ENCODE measurements at regions not wholly inside any gene's neighbourhood (a gene's known extent, or its start where the extent isn't known, plus 50 kb on each side); places are given as distances from the start of the nearest gene placed in this dataset.

DNA sequence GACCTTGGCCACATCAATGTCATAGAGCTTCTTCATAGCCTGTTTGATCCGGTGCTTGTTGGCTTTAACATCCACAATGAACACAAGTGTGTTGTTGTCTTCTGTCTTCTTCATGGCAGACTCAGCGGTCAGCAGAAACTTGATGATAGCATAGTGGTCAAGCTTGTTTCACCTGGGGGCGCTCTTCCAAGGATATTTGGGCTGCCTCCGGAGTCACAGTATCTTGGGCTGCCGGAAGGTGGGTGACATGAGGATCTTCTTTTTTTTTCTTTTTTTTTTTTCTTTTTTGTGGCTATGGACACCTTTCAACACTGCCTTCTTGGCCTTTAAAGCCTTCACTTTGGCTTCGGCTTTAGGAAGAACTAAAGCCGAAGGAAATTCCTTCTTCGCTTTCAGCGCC is 244.6 kb downstream of the GJA1 start:
- Histone ChIP-seq H3K4me1 (ENCODE audit: control insufficient read depth, insufficient read depth, low read length) (no peaks in the 10 kb centered on the region), H3K27me3 (replicated peaks in 1 of 2; ENCODE audit: control insufficient read depth in 2 of 2, insufficient read depth in 2 of 2, low read length in 1 of 2) (no peaks in the 10 kb centered on the region), H3K9me3 (replicated peaks; ENCODE audit: control insufficient read depth, insufficient read depth, low read length) (no peaks in the 10 kb centered on the region), H3K4me2 (ENCODE audit: control insufficient read depth, insufficient read depth) (no peak overlapping the region), H3K4me3 (no peak overlapping the region), H2AFZ (ENCODE audit: control insufficient read depth, low read depth, low read length) (no peak overlapping the region), H3K36me3 (ENCODE audit: control insufficient read depth in 2 of 2, insufficient read depth in 2 of 2, low read length in 1 of 2) (no peaks in the 10 kb centered on the region), H4K20me1 (ENCODE audit: control insufficient read depth, insufficient read depth) (no peaks in the 10 kb centered on the region), H3K9ac (ENCODE audit: control insufficient read depth, insufficient read depth, low read length) (no peak overlapping the region), H3K27ac (ENCODE audit: control insufficient read depth, insufficient read depth) (no peak overlapping the region), H3K79me2 (ENCODE audit: control insufficient read depth, insufficient read depth, low read length) (no peaks in the 10 kb centered on the region)
- no peak for FAIRE-seq
- BruUV-seq (replicated peaks): no TSS peak
- no peak for ATAC-seq
- DNase-seq (ENCODE audit: low read depth, low spot score): no peak
- SMC1A ChIA-PET (ENCODE audit: uncharacterized antibody, unreplicated experiment): no interaction called here
- 70% methylated on average over 9 of the region's 9 CpGs for whole genome bisulfite sequencing (ENCODE audit: insufficient coverage, insufficient replicate concordance, low lambda C conversion rate, missing lambda C conversion rate)
- TF ChIP-seq, protein P1, sequence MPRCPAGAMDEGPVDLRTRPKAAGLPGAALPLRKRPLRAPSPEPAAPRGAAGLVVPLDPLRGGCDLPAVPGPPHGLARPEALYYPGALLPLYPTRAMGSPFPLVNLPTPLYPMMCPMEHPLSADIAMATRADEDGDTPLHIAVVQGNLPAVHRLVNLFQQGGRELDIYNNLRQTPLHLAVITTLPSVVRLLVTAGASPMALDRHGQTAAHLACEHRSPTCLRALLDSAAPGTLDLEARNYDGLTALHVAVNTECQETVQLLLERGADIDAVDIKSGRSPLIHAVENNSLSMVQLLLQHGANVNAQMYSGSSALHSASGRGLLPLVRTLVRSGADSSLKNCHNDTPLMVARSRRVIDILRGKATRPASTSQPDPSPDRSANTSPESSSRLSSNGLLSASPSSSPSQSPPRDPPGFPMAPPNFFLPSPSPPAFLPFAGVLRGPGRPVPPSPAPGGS (IDR thresholded peaks at IDR 0.05; ENCODE audit: borderline replicate concordance, insufficient read depth, low read depth, low read length, poor library complexity, severe bottlenecking): no peak
- no peak for TF ChIP-seq RBBP5 (conservative IDR thresholded peaks at IDR 0.05)
- no peak for TF ChIP-seq KAT2A (conservative IDR thresholded peaks at IDR 0.05; ENCODE audit: control insufficient read depth, low read depth, low read length)
- TF ChIP-seq FOXK2 (IDR thresholded peaks at IDR 0.05): no peak
- TF ChIP-seq ZNF622 (IDR thresholded peaks at IDR 0.05): no peak
- no peak for TF ChIP-seq PML (IDR thresholded peaks at IDR 0.05; ENCODE audit: low read length)
- no peak for TF ChIP-seq EP300 (IDR thresholded peaks at IDR 0.05; ENCODE audit: borderline replicate concordance in 1 of 2, control insufficient read depth in 1 of 2, low read depth in 2 of 2, low read length in 2 of 2)
- no peak for TF ChIP-seq IKZF1 (conservative IDR thresholded peaks at IDR 0.05)
- no peak for TF ChIP-seq WRNIP1 (IDR thresholded peaks at IDR 0.05; ENCODE audit: borderline replicate concordance, low read depth, low read length)
- TF ChIP-seq JUNB (IDR thresholded peaks at IDR 0.05): no peak
- TF ChIP-seq MLLT1 (IDR thresholded peaks at IDR 0.05): no peak
- no peak for TF ChIP-seq IRF3 (IDR thresholded peaks at IDR 0.05)
- TF ChIP-seq BMI1 (IDR thresholded peaks at IDR 0.05; ENCODE audit: borderline replicate concordance): no peak
- no peak for TF ChIP-seq ZNF274 (IDR thresholded peaks at IDR 0.05; ENCODE audit: insufficient read depth, insufficient read length)
- TF ChIP-seq MEF2B (IDR thresholded peaks at IDR 0.05; ENCODE audit: partially characterized antibody, poor library complexity, severe bottlenecking): no peak
- TF ChIP-seq, protein P2, sequence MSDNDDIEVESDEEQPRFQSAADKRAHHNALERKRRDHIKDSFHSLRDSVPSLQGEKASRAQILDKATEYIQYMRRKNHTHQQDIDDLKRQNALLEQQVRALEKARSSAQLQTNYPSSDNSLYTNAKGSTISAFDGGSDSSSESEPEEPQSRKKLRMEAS (IDR thresholded peaks at IDR 0.05; ENCODE audit: low read depth, low read length): no peak
- no peak for TF ChIP-seq ZNF207 (IDR thresholded peaks at IDR 0.05; ENCODE audit: borderline replicate concordance)
- TF ChIP-seq DPF2 (IDR thresholded peaks at IDR 0.05): no peak
- no peak for TF ChIP-seq ZNF24 (IDR thresholded peaks at IDR 0.05)
- in situ Hi-C loops (cut with MboI) (no loop called here), intact Hi-C loops (cut with micrococcal nuclease; ENCODE audit: unreplicated experiment) (no loop called here)
- CTCF ChIA-PET: no interaction called here
- RAD21 ChIA-PET (ENCODE audit: unreplicated experiment): no interaction called here
- POLR2A ChIA-PET: no interaction called here

Measured in GM12878 (cell line).